HS-27A (cell line): ENCODE measurements at regions not wholly inside any gene's neighbourhood (a gene's known extent, or its start where the extent isn't known, plus 50 kb on each side); places are given as distances from the start of the nearest gene placed in this dataset.
A peak's percentile ranks its signal among the peaks of the same experiment; 100 is the strongest.
"Not testable (repeated sequence)": the region's sequence is repeated elsewhere in the genome, so short reads cannot be mapped to it uniquely, and the experiment has no call there.

Experiments
- DNase-seq: peaks from one replicate; pipeline ENCODE4 v3.0.0-alpha.2; 2012; ENCODE audit warnings: low read depth, missing footprints

GRCh38 chr3:191741847-191742350 lies 280.9 kb downstream of the PYDC2 start:
- DNase-seq: not testable (repeated sequence)

- DNase-seq: no peak
Observed at GRCh38 chr3:191743283-191743682, 282.3 kb downstream of the PYDC2 start.

GRCh38 chr3:191750618-191751017 lies 289.7 kb downstream of the PYDC2 start:
- no peak for DNase-seq

- DNase-seq: no peak
Observed at GRCh38 chr3:191753196-191753595, 292.2 kb downstream of the PYDC2 start.

GRCh38 chr3:191761906-191762305 lies 300.9 kb downstream of the PYDC2 start:
- no peak for DNase-seq

- DNase-seq: peak; percentile 51
Observed at GRCh38 chr3:191762323-191762960, 301.5 kb downstream of the PYDC2 start.

- no peak for DNase-seq
Observed at GRCh38 chr3:191768421-191768820, 307.5 kb downstream of the PYDC2 start.

- no peak for DNase-seq
Observed at GRCh38 chr3:191770541-191770940, 309.6 kb downstream of the PYDC2 start.

GRCh38 chr3:191774485-191774884 lies 313.5 kb downstream of the PYDC2 start:
- DNase-seq: peak; percentile 93

GRCh38 chr3:191775451-191776233 lies 314.7 kb downstream of the PYDC2 start:
- peak; percentile 77 for DNase-seq

- no peak for DNase-seq
Observed at GRCh38 chr3:191781044-191781443, 320.1 kb downstream of the PYDC2 start.

- no peak for DNase-seq
Observed at GRCh38 chr3:191783024-191783423, 322.1 kb downstream of the PYDC2 start.

- no peak for DNase-seq
Observed at GRCh38 chr3:191790934-191791333, 330.0 kb downstream of the PYDC2 start.

GRCh38 chr3:191792580-191792979 lies 331.6 kb downstream of the PYDC2 start:
- DNase-seq: no peak

GRCh38 chr3:191795196-191795595 lies 334.2 kb downstream of the PYDC2 start:
- DNase-seq: no peak

- DNase-seq: no peak
Observed at GRCh38 chr3:191797271-191797670, 336.3 kb downstream of the PYDC2 start.

GRCh38 chr3:191802671-191803070 lies 341.7 kb downstream of the PYDC2 start:
- no peak for DNase-seq

- no peak for DNase-seq
Observed at GRCh38 chr3:191804935-191805334, 344.0 kb downstream of the PYDC2 start.

GRCh38 chr3:191808073-191808472 lies 347.1 kb downstream of the PYDC2 start:
- no peak for DNase-seq

GRCh38 chr3:191809326-191809949 lies 348.5 kb downstream of the PYDC2 start:
- DNase-seq: no peak

- DNase-seq: no peak
Observed at GRCh38 chr3:191813245-191813644, 352.3 kb downstream of the PYDC2 start.

GRCh38 chr3:191848818-191849217 lies 387.9 kb downstream of the PYDC2 start:
- DNase-seq: no peak

- no peak for DNase-seq
Observed at GRCh38 chr3:191859531-191859930, 398.6 kb downstream of the PYDC2 start.
